GM19438 (cell line): ENCODE measurements at regions not wholly inside any gene's neighbourhood (a gene's known extent, or its start where the extent isn't known, plus 50 kb on each side); places are given as distances from the start of the nearest gene placed in this dataset.
"Not testable (repeated sequence)": the region's sequence is repeated elsewhere in the genome, so short reads cannot be mapped to it uniquely, and the experiment has no call there.

Experiments
- ATAC-seq: cut with Tn5 transposase; IDR thresholded peaks from one replicate; pipeline ENCODE4 v1.9.1; 2021; ENCODE audit warnings: low read depth; ENCODE audit not compliant: unreplicated experiment

DNA sequence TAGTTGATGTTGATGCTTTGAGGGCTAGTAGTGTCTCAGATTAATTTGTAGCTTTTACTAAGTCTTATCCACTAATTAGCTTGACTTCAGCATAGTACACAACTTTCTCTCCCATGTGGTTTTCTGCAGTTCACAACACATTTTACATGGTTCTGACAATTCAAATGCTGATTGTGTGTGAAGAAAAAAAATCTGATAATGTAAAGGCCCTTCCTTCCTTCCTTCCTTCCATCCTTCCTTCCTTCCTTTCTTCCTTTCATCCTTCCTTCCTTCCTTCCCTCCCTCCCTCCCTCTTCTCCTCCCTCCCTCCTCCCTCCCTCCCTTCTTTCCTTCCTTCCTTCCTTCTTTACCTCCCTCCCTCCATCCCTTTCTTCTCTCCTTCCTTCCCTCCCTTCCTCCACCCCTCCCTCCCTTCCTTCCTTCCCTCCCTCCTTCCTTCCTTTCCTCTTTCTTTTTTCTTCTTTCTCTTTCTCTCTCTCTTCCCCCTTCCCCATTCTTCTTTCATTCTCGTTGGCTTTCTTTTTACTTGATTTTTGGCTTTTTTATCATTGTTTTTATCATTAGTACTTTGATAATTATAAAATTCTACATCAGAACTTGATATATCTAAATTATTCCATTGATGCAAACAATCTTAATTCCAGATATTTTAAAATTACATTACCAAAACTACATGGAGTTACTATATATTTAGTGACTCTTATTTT is 1415.6 kb downstream of the LRFN5 start:
- no peak for ATAC-seq

DNA sequence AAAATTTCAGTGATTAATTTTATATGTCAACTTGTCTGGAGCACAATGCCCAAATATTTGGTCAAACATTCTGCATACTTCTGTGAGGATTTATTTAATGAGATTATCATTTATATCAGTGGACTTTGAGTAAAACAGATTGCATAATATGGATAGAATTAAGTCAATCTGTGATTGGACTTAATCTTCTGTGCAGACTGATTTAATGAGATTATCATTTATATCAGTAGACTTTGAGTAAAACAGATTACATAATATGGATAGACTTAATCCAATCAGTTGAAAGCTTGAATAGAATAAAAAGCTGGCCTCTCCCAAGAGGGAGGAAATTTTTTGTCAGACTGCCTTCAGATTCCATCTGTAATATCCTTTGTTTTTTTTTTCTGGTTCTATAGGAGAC is 1413.2 kb downstream of the LRFN5 start:
- ATAC-seq: no peak

DNA sequence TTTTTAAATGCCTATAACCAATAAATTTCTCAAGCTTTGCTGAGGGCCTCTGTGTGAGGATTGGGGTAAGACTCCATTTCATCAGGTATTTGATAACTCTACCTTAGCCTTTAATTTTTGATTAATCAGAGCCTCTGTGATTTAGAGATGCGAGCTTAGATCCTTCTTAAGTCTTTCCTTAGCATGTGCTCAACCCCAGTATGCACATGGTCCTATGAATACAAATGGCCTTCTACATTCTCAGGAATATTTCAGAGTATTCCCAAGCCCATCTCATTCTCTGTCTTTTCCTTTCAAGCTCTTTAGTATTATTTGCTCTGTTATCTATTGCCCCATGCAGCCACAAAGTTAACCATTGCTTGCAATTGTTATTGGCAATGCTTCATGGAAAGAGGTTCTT is 1407.7 kb downstream of the LRFN5 start:
- ATAC-seq: no peak

DNA sequence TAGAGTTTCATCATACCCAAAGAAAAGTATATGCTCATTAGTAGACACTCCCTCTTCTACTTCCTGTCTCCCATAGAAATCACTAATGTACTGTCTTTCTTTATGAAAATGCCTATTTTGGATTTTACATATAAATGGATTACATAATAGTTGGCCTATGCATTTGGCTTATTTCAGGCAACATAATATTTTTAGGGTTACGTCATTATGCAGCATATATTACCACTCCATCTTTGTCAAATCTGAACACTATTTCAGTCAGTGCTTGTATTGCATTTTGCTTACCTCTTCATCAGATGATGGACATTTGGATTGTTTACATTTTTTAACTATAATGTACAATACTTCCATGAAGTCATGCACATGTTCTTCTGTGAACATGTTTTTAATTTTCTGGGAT is 1406.1 kb downstream of the LRFN5 start:
- no peak for ATAC-seq

DNA sequence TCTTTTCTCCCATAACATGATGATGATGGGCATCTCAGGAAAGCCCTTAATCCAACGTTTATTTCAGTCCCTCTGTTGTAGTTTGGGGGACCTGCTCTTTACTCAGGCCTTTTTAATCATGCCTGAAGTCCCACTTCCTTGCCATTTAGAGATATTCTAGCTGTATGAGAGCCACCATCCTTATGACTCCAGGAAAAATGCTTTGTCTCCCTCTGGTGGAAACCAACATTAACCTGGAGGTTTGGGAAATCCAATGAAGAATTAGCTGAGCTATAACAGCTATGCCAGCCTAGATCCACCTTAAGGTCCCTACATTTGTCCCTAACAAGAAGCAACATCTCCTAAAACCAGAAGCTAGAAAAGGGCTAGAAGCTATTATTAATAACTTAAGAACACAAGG is 1399.1 kb downstream of the LRFN5 start:
- no peak for ATAC-seq

DNA sequence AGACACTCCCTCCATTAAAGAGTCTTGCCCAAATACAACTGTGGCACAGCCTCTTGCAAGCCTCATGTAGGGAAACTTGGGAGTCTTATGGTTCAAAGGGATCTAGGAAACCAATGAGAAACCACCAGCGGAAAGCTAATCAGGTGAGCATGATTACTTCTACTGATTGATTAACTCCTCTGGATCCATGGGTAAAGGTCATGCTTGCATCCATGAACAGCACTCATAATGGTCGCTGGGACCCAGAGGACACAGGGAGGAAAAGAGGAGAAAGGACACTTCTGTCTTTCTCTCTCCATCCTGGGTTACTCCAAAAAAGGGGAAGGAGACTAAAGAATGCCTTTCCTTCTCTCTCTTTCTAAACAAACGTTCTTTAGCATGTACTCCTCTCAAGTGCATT is 1397.2 kb downstream of the LRFN5 start:
- no peak for ATAC-seq

DNA sequence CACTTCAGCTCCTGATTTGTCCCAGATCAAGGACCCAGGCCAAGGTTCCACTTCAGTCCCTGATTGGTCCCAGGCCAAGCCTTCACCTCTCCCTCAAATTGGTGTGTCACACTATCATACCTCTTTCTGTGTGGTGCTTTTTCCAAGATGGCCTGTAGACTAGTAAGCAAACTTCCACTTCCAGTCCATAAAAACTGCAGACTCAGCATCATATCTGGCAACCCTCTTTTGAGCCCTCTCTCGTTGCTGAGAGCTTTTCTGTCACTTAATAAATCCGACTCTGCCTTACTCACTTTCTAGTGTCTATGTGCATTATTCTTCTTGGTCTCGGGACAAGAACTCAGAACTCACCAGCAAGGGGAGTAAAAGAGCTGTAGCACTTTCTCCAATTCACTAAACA is 1395.1 kb downstream of the LRFN5 start:
- no peak for ATAC-seq

DNA sequence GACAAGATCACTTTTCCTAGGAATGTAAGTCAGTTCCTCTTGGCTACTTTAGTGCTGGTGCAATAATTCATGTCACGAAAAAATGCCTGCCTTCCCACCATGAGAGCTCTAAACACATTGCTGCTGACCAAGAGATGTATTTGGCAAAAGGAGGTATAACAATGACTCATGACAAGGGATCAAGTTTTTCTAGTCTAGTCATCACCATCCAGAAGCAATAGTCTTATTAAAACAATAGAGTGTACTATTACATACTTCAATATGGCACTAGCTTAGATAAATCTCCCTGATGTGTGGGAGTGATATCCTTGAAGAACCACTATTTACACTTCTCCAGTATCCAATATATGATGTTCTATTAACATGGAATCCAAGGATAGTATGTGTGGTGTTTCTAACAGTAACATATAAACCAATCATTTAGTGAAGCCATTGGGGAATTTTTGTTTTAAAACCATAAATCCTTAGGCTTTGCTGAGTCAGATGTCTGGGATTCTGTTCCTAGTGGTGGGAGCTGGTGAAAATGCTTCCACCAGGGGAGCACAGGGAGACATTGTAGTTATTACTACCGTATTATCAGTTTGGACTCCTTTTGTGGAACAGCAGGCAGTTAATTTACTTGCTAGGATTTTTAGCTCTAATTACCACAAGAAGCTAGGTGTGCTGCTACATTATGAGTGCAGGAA is 1387.5 kb downstream of the LRFN5 start:
- ATAC-seq: no peak

DNA sequence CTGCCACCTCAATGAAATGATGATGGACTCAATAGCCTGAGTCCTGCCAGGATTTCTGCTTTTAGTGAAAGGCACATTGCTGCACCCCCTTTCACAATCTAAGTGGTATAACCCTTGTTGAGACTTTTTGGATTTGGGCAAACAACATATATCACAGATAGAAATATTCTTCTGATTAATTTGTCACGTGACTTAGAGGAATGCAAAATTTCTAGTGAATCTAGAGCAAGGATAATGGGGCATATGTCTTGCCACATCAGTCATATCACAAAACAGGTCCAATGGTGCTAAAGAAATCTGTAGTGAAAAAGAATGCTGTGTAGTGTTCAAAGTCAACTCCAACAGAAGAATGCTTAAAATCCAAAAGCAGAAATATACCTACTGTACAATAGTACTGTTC is 1386.3 kb downstream of the LRFN5 start:
- no peak for ATAC-seq

DNA sequence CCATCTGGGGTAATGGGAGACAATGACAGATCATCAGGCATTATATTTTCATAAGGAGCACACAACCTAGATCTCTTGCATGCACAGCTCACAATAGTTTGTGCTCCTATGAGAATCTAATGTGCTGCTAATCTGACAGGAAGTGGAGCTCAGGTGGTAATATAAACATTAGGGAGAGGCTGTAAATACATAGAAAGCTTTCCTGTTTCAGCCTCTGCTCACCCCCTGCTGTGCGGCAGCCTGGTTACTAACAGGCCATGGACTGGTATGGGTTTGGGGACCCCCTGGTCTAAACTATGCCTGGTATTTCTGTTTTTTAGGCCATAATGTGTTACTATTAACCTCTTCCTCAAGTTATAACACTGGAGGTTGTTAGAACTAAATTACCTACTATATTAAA is 1373.7 kb downstream of the LRFN5 start:
- ATAC-seq: no peak

DNA sequence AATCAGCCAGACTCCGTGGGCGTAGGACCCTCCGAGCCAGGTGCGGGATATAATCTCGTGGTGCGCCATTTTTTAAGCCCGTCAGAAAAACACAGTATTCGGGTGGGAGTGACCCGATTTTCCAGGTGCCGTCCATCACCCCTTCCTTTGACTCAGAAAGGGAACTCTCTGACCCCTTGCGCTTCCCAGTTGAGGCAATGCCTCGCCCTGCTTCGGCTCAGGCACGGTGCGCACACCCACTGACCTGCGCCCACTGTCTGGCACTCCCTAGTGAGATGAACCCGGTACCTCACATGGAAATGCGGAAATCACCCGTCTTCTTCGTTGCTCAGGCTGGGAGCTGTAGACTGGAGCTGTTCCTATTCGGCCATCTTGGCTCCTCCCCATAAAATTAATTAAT is 1366.5 kb downstream of the LRFN5 start:
- ATAC-seq: not testable (repeated sequence)

DNA sequence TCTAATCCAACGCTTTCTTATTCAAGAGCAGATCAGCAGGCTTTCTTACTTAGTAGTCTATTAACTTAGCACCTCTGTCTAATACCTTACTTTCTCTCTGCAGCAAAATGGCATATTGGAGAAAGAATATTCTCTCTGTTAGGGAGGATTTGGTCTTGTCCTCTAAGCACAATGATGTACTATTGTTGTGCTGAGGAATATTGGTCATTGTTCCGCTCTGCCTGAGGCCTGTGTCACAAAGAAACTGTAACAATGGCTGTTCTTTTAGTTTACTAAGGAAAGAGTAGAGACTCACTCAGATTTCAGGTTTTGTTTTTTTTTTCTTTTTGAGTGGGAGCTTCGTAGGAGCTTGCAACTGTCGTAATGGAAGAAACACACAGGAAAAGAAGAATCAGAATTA is 1358.8 kb downstream of the LRFN5 start:
- no peak for ATAC-seq

DNA sequence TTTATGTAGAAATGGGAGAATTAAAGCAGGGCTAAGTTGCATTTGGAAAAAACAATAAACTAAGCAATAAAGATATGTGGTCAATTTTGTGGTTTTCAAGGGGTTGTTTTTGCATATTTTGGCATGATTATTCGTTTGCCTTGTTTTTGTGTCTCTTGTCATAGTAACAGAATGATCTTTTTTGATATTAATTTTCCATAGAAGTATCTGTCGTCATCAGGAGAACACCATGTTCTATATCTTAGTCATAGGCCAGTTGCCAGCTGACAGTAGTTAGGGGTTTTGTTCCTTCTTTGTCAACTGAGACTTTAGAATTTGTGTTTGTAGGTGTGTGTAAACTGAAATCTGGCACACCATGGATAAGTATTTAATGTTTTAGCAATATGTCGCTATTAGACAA is 1354.8 kb downstream of the LRFN5 start:
- ATAC-seq: no peak

DNA sequence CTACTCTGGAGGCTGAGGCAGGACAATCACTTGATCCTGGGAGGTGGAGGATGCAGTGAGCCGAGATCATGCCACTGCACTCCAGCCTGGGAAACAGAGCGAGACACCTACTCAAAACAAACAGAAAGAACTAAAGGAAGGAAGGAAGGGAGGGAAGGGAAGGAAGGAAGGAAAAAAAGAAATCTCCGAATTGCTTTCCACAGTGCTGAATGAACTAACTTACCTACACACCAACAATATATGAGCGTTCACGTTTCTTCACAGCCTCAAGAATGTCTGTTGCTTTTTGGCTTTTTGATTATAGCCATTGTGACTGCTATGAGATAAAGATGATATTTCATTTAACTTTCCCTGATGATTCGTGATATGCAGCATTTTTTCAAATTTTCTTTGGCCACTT is 1343.7 kb downstream of the LRFN5 start:
- no peak for ATAC-seq

DNA sequence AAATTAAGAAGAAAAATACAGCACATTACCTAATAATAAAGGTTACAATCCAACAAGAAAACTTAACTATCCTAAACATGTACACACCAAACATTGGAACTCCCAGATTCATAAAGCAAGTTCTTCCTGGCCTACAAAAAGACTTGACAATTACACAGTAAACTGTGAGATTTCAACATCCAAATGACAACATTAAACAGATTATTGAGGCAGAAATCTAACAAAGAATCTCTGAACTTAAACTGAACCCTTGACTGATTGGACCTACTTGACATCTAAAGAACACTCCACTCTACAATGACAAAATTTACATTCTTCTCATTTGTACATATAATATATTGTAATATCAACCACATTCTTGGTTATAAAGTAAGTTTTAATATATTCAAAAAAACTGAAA is 1341.3 kb downstream of the LRFN5 start:
- no peak for ATAC-seq

DNA sequence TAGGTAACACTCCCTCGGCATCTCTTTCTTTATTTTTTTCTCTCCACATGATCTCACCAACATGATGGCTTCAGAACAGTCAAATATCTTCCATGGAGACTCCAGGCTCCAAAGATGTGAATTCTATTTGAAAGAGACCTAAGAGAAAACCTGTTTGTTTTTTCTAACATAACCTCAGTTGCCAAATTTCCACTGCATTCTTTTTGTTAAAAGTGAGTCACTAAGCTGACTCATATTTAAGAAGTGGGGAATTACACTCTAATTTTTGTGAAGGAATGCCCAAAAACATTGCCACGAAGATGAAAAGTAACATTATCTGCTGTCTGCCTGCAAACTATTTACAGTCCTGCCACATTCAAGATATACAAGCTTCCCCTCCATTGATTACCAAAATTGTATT is 1337.6 kb downstream of the LRFN5 start:
- ATAC-seq: no peak

DNA sequence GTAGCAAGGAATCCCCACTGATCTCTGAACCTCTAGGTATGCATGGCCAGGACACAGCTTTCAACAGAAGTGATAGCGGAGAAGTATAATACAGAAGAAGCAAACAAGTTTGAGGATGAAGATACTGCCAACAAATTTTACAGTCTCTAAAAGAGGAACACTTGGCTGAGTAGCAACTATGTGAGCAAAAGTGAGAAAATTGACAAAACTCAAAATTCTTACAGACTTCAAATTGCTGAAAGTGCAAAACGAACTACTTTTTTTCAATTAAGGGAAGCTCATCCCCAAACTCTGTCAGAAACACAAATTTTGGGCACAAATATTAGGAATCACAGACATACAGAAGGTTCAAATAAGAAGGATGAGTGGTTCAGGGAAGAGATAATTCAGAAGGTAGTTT is 1324.6 kb downstream of the LRFN5 start:
- ATAC-seq: no peak

DNA sequence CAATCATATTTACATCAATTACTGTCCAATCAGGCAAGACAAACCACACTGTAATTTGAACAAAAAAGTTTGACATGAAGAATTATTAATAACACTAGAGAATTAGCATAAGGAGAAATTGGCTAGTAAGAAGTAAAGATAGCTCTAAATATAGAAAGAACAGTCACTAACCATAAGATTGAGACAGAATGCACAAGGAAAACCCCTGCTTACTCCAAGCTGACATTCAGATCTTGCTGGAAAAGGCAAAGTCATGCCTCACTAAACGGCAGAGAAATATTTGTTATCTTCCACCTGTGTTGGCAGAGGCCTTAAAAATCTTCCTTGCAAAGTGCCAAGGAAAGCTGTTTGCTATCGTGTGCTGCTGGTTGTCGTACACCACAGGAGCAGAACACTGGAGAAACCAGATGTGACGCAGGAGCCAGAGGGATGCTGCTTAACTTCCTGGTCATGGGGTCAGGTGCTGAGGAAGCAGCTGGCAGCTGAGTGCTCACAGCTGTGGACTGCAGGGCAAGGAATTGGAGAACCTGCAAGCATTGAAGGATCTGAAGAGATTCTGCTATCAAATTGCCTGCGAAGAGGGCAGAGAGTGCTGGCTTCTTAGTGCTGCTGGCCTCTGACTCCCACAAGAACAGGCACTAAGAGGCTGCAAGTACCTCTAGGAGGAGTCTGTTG is 1323.3 kb downstream of the LRFN5 start:
- ATAC-seq: no peak

DNA sequence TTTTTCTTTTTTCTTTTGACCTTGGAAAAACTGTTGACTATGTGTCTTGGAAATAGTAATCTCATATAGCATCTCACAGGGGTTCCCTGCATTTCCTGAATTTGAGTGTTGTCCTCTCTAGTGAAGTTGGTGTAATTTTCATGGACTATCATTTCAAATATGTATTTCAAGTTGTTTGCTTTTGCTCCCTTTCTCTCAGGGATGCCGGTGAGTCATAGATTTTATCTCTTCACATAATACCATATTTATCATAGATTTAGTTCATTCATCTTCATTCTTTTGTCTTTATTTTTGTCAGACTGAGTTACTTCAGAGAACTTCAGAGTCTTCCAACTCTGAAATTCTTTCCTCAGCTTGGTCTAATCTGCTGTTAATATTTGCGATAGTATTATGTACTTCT is 1320.6 kb downstream of the LRFN5 start:
- ATAC-seq: no peak

DNA sequence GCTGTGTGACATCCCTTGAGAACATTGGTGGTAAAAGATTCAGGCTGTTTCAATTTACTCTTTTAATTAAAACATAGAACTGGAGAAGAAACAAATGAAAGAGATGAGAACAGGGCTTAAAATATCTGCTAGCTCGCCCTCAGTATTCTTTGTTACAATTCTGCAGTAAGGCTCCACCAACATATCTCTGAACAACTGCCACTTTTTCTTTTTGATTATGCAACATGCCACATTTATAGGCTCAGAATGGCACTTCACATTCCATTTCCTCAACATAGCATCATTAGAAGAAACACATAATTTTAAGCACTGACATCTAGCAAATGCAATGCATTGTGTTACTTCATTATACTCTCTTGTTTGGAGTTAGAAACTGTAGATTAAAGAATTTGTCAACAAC is 1315.2 kb downstream of the LRFN5 start:
- no peak for ATAC-seq

DNA sequence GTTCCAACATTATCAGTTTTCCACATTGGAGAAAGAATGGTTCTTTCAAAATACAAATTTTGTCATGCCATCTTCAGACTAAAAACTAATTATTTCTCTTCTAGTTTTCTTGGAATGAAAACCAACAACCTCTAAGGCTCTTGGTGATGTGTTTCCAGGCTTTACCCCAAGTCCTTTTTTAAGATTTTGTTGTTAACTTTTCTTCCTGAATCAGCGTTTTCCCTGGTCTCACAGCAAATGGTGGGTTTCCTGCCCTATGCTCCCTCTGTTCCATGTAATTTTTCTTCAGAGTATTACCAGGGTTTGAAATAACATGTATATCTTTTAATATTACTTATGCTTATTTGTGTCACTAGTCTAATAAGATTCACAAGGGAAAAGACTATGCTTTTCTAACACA is 1311.9 kb downstream of the LRFN5 start:
- ATAC-seq: no peak

DNA sequence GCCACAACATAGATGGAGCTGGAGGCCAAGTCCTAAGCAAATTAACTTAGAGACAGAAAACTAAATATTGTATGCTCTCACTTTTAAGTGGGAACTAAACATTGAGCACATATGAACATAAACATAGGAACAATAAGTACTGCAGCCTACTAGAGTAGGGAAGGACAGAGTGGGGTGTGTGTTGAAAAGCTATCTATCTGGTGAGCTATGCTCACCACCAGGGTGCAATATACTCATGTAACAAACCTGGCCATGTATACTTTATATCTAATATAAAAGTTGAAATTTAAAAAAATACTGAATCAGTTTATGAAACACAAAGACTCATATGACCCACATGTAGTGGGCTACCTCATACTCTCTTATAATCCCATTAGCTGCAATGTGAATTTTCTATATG is 1305.0 kb downstream of the LRFN5 start:
- no peak for ATAC-seq
